ENCODE measurements at regions not wholly inside any gene's neighbourhood (a gene's known extent, or its start where the extent isn't known, plus 50 kb on each side); places are given as distances from the start of the nearest gene placed in this dataset.

DNA sequence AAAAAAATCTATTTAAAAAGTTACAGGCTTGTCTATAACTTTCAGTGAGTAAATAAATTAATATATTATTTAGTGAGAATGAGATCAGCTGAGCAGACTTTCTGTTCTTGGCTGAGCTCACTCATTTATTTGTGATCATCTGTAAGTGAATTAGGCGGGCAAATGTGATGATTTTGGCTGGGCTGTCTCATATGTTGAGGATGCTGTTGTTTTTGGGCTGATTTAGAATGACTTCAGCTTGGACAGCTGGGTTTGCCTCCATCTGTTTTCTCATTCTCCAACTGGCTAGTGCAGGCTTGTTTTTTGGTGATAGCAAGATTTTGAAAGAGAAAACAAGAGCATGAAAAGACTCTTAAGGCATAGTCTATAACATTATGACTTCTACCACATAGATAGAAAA lies 475.8 kb upstream of the OLFM3 start:
- TF ChIP-seq CTCF (conservative IDR thresholded peaks at IDR 0.05) (no peak), ZFX (IDR thresholded peaks at IDR 0.05) (no peak)

Data from C4-2B (cell line).